H1 (cell line): ENCODE measurements at regions not wholly inside any gene's neighbourhood (a gene's known extent, or its start where the extent isn't known, plus 50 kb on each side); places are given as distances from the start of the nearest gene placed in this dataset.

ENCODE experiments used
- CTCF ChIA-PET: fragments of 300-600 bp; sonication (Branson Sonifier 250); formaldehyde crosslinking; loops from one replicate; lab custom pipeline; 2021; ENCODE audit not compliant: partially characterized antibody; lab: Charles Lee
- POLR2A ChIA-PET: fragments of 300-600 bp; sonication (Branson Sonifier 250); formaldehyde crosslinking; loops from one replicate; lab custom pipeline; 2021; ENCODE audit warnings: inconsistent platforms; ENCODE audit not compliant: partially characterized antibody; lab: Charles Lee
- DNase-seq, 2 experiments: peaks; one replicate each; pipeline versions ENCODE4 v3.0.0 to v3.0.0-alpha.2; 2010 to 2022; ENCODE audit warnings: low spot score in 2 of 2, low read depth in 1 of 2, mixed read lengths in 1 of 2
- FAIRE-seq: peaks from 2 replicates; lab custom pipeline; 2011; peaks lifted over from hg19 to GRCh38; lab: Jason Lieb, UNC
- H2AFZ ChIP-seq: 2 replicates; pipeline ENCODE4 v1.8.1; 2012; ENCODE audit warnings: low read length, inconsistent platforms
- H2AK5ac ChIP-seq: 2 replicates; pipeline ENCODE4 v1.6.1; 2013; ENCODE audit warnings: low read depth, low read length
- H2BK120ac ChIP-seq: replicated peaks from 2 replicates; pipeline ENCODE3; 2013; ENCODE audit warnings: low read depth, low read length, inconsistent platforms
- H2BK12ac ChIP-seq: 2 replicates; pipeline ENCODE4 v1.6.1; 2013; ENCODE audit warnings: low read depth, low read length
- H2BK15ac ChIP-seq: 2 replicates; pipeline ENCODE4 v1.6.1; 2013; ENCODE audit warnings: low read length
- H2BK20ac ChIP-seq: 2 replicates; pipeline ENCODE4 v1.6.1; 2013; ENCODE audit warnings: low read length
- H2BK5ac ChIP-seq: 2 replicates; pipeline ENCODE4 v1.6.1; 2013; ENCODE audit warnings: low read depth, low read length
- H3K14ac ChIP-seq: 2 replicates; pipeline ENCODE4 v1.6.1; 2013; ENCODE audit warnings: inconsistent platforms; ENCODE audit not compliant: insufficient read length
- H3K18ac ChIP-seq: 2 replicates; pipeline ENCODE4 v1.6.1; 2013; ENCODE audit warnings: low read length; ENCODE audit errors: extremely low read depth
- H3K23ac ChIP-seq: 2 replicates; pipeline ENCODE4 v1.6.1; 2013; ENCODE audit warnings: inconsistent platforms; ENCODE audit not compliant: insufficient read length
- H3K23me2 ChIP-seq: 2 replicates; pipeline ENCODE4 v1.6.1; 2013; ENCODE audit warnings: low read depth, low read length
- H3K27ac ChIP-seq: 2 replicates; pipeline ENCODE4 v1.6.1; 2011; ENCODE audit warnings: low read depth, low read length, inconsistent platforms
- H3K27me3 ChIP-seq, 4 experiments: replicated peaks in 1 of 4; 1 replicate in 1 of 4; 2 replicates in 3 of 4; pipeline versions ENCODE4 v1.6.1 to v1.8.1; 2011 to 2013; ENCODE audit warnings: low read length in 3 of 4, mild to moderate bottlenecking in 3 of 4, inconsistent platforms in 2 of 4, mixed read lengths in 2 of 4, moderate library complexity in 1 of 4; ENCODE audit not compliant: control insufficient read depth in 3 of 4, insufficient read depth in 3 of 4; ENCODE audit errors: extremely low read depth in 1 of 4
- H3K36me3 ChIP-seq, 4 experiments: 2 replicates each; pipeline versions ENCODE4 v1.6.1 to v1.8.1; 2011 to 2013; ENCODE audit warnings: mild to moderate bottlenecking in 4 of 4, low read length in 3 of 4, moderate library complexity in 2 of 4, control low read depth in 1 of 4, inconsistent platforms in 1 of 4; ENCODE audit not compliant: insufficient read depth in 4 of 4, control insufficient read depth in 2 of 4
- H3K4ac ChIP-seq: replicated peaks from 2 replicates; pipeline ENCODE3; 2013; ENCODE audit warnings: low read length, low read depth, mixed read lengths, inconsistent platforms; ENCODE audit not compliant: insufficient read length
- H3K4me1 ChIP-seq, 4 experiments: replicated peaks in 1 of 4; 1 replicate in 1 of 4; 2 replicates in 3 of 4; pipeline versions ENCODE4 v1.6.1 to v1.8.1; 2011 to 2013; ENCODE audit warnings: low read length in 3 of 4, inconsistent platforms in 2 of 4, mixed read lengths in 1 of 4; ENCODE audit not compliant: insufficient read depth in 4 of 4, control insufficient read depth in 3 of 4
- H3K4me2 ChIP-seq, 2 experiments: 2 replicates each; pipeline versions ENCODE4 v1.6.1 to v1.8.1; 2011 to 2013; ENCODE audit warnings: low read depth in 2 of 2, low read length in 2 of 2, control low read depth in 1 of 2, inconsistent platforms in 1 of 2, mild to moderate bottlenecking in 1 of 2; ENCODE audit not compliant: insufficient read depth in 1 of 2
- H3K4me3 ChIP-seq, 4 experiments: fragments of 200-600, 300-600 bp in 1 of 4; sonication (generic), shearing (Covaris generic), sonication (Bioruptor Twin) in 1 of 4; 2 replicates each; pipeline versions ENCODE4 v1.5.1 to v1.8.1; 2011 to 2016; ENCODE audit warnings: low read length in 4 of 4, low read depth in 3 of 4, control low read depth in 2 of 4, inconsistent platforms in 2 of 4, mild to moderate bottlenecking in 2 of 4, mixed read lengths in 1 of 4, moderate library complexity in 1 of 4; ENCODE audit not compliant: insufficient read depth in 2 of 4; ENCODE audit errors: extremely low read depth in 1 of 4
- H3K56ac ChIP-seq: replicated peaks from 2 replicates; pipeline ENCODE3; 2013; ENCODE audit warnings: low read depth, mild to moderate bottlenecking, mixed read lengths, low read length, inconsistent platforms; ENCODE audit not compliant: insufficient read length
- H3K79me1 ChIP-seq: 2 replicates; pipeline ENCODE4 v1.6.1; 2013; ENCODE audit warnings: low read depth, low read length, control low read depth
- H3K79me2 ChIP-seq, 2 experiments: 2 replicates each; pipeline versions ENCODE4 v1.6.1 to v1.8.1; 2012 to 2013; ENCODE audit warnings: low read length in 2 of 2, mild to moderate bottlenecking in 2 of 2, inconsistent platforms in 1 of 2; ENCODE audit not compliant: insufficient read depth in 2 of 2, control insufficient read depth in 1 of 2
- H3K9ac ChIP-seq, 4 experiments: replicated peaks in 1 of 4; 1 replicate in 1 of 4; 2 replicates in 3 of 4; pipeline versions ENCODE4 v1.6.1 to v1.8.1; 2011 to 2013; ENCODE audit warnings: low read depth in 3 of 4, low read length in 3 of 4, control low read depth in 2 of 4, mild to moderate bottlenecking in 2 of 4, moderate library complexity in 2 of 4, inconsistent platforms in 1 of 4; ENCODE audit errors: extremely low read depth in 1 of 4
- H3K9me3 ChIP-seq, 2 experiments: 2 replicates each; pipeline versions ENCODE4 v1.6.1 to v1.8.1; 2012 to 2013; ENCODE audit warnings: mild to moderate bottlenecking in 2 of 2, moderate library complexity in 2 of 2, control low read depth in 1 of 2, inconsistent platforms in 1 of 2, low read depth in 1 of 2, low read length in 1 of 2, mixed read lengths in 1 of 2; ENCODE audit not compliant: insufficient read depth in 2 of 2
- H4K20me1 ChIP-seq, 2 experiments: replicated peaks in 1 of 2; 2 replicates each; pipeline versions ENCODE3 to v1.8.1; 2011 to 2013; ENCODE audit warnings: inconsistent platforms in 2 of 2, low read length in 2 of 2, mild to moderate bottlenecking in 1 of 2; ENCODE audit not compliant: insufficient read depth in 2 of 2, control insufficient read depth in 1 of 2
- H4K5ac ChIP-seq: 2 replicates; pipeline ENCODE4 v1.6.1; 2013; ENCODE audit warnings: low read length, low read depth, mixed read lengths, inconsistent platforms; ENCODE audit not compliant: insufficient read length
- H4K8ac ChIP-seq: 2 replicates; pipeline ENCODE4 v1.8.0; 2013; ENCODE audit warnings: mild to moderate bottlenecking, moderate library complexity, low read length, inconsistent platforms; ENCODE audit not compliant: insufficient read depth; ENCODE audit errors: extremely low read depth
- H4K91ac ChIP-seq: replicated peaks from 2 replicates; pipeline ENCODE3; 2013; ENCODE audit warnings: low read length, mixed read lengths, inconsistent platforms; ENCODE audit not compliant: insufficient read length
- ASH2L ChIP-seq: fragments of 200-600, 300-600 bp; sonication (generic); IDR thresholded peaks from one replicate; pipeline ENCODE4 v1.7.1; 2017; ENCODE audit warnings: low read length
- ATF2 ChIP-seq: IDR thresholded peaks from 2 replicates; pipeline ENCODE4 v1.6.1; 2012; ENCODE audit warnings: low read length, inconsistent platforms
- BRCA1 ChIP-seq: IDR thresholded peaks from 2 replicates; pipeline ENCODE4 v1.6.1; 2012; ENCODE audit warnings: low read depth, low read length, improper control_type of control experiment
- CBX5 ChIP-seq: fragments of 300-800, 300-1000 bp; sonication (generic); IDR thresholded peaks from 2 replicates; pipeline ENCODE4 v1.7.1; 2016; ENCODE audit warnings: antibody characterized with exemption, low read length, low read depth
- MAFK ChIP-seq: IDR thresholded peaks from 2 replicates; pipeline ENCODE4 v1.6.1; 2012; ENCODE audit warnings: low read depth, mild to moderate bottlenecking, improper control_type of control experiment, low read length
- SIRT6 ChIP-seq: IDR thresholded peaks from one replicate; pipeline ENCODE4 v1.7.1; 2012; ENCODE audit warnings: low read length, inconsistent platforms
- SP1 ChIP-seq: IDR thresholded peaks from 2 replicates; pipeline ENCODE4 v1.6.1; 2011; ENCODE audit warnings: low read depth, low read length
- SUZ12 ChIP-seq: fragments of 200-600 bp; sonication (generic); IDR thresholded peaks from 2 replicates; pipeline ENCODE4 v1.6.1; 2012; ENCODE audit warnings: mild to moderate bottlenecking, inconsistent platforms, low read length, moderate library complexity, mixed read lengths
- TAF7 ChIP-seq: optimal IDR thresholded peaks from 2 replicates; pipeline ENCODE3; 2011; ENCODE audit warnings: low read depth, mild to moderate bottlenecking, inconsistent platforms, low read length, moderate library complexity, borderline replicate concordance
- WGBS, 2 experiments: shearing (Covaris generic) in 1 of 2; methylation state at CpG; one replicate each; pipeline versions ENCODE4 v1.1.6 to v1.1.7; 2013 to 2015; ENCODE audit warnings: low lambda C conversion rate in 2 of 2, mixed read lengths in 2 of 2, inconsistent platforms in 1 of 2, low coverage in 1 of 2, missing lambda C conversion rate in 1 of 2; ENCODE audit not compliant: insufficient replicate concordance in 2 of 2, insufficient coverage in 1 of 2, insufficient read length in 1 of 2; ENCODE audit errors: extremely low coverage in 1 of 2, missing lambda C conversion rate in 1 of 2; 5-methylcytosine and 5-hydroxymethylcytosine counted together

GRCh38 chrX:124194901-124195300 lies 137.6 kb upstream of the TEX13D start:
- H4K8ac ChIP-seq, result no peak overlapping the region

More at GRCh38 chrX:124194901-124195300, 137.6 kb upstream of the TEX13D start:
- Histone ChIP-seq H3K9me3 (no peaks in the 10 kb centered on the region), H4K20me1 (no peaks in the 10 kb centered on the region), H3K23me2 (no peaks in the 10 kb centered on the region), H3K79me1 (no peaks in the 10 kb centered on the region), H3K4me3 (no peak overlapping the region), H2BK12ac (no peak overlapping the region), H4K91ac (no peak overlapping the region), H2BK20ac (no peak overlapping the region), H3K4ac (no peak overlapping the region), H2BK120ac (no peak overlapping the region), H2AFZ (no peak overlapping the region), H3K36me3 (no peaks in the 10 kb centered on the region), H3K23ac (no peak overlapping the region), H3K27me3 (no peaks in the 10 kb centered on the region), H3K56ac (no peak overlapping the region), H3K4me1 (no peaks in the 10 kb centered on the region), H2BK5ac (no peak overlapping the region), H3K4me2 (no peak overlapping the region), H3K14ac (no peak overlapping the region), H3K18ac (no peak overlapping the region), H3K79me2 (no peaks in the 10 kb centered on the region), H2AK5ac (no peak overlapping the region), H3K27ac (no peak overlapping the region), H3K9ac (no peak overlapping the region), H2BK15ac (no peak overlapping the region), H4K5ac (no peak overlapping the region)
- no peak for TF ChIP-seq SUZ12
- TF ChIP-seq ASH2L, result no peak
- no peak for TF ChIP-seq CBX5
- TF ChIP-seq SIRT6, result no peak
- TF ChIP-seq MAFK, result no peak
- no peak for TF ChIP-seq BRCA1
- no peak for TF ChIP-seq ATF2
- TF ChIP-seq SP1, result no peak
- TF ChIP-seq TAF7, result no peak
- CTCF ChIA-PET, result no interaction called here
- 86% methylated on average over 8 of the region's 8 CpGs; no CpG with 5 or more reads in 1 of the 2 experiments for WGBS, 2 experiments
- no peak for FAIRE-seq
- DNase-seq, result no peak
- POLR2A ChIA-PET, result interaction anchor here (0.6 kb wide), 1 partner anchor 64 kb away, joined by 4 read pairs; no protein-coding TSS in a partner anchor
